SK-N-SH treated with all-trans-retinoic acid at 6 μM for 48 hours (cell line): ENCODE measurements at regions not wholly inside any gene's neighbourhood (a gene's known extent, or its start where the extent isn't known, plus 50 kb on each side); places are given as distances from the start of the nearest gene placed in this dataset.

Experiments
- ATAC-seq: fragments of 200-7000 bp; cut with Tn5 transposase; 3 replicates; pipeline ENCODE4 v1.9.1; 2020; ENCODE audit warnings: mild to moderate bottlenecking, moderate library complexity
- ARNTL ChIP-seq: fragments of 450-650 bp; formaldehyde crosslinking; IDR thresholded peaks from 2 replicates; pipeline ENCODE4 v1.5.0; 2020; ENCODE audit warnings: low read depth, mild to moderate bottlenecking, moderate library complexity, borderline replicate concordance
- BACH2 ChIP-seq: fragments of 250-450 bp; sonication (Bioruptor Pico); IDR thresholded peaks from 2 replicates; pipeline ENCODE4 v1.9.0; 2021; ENCODE audit warnings: mild to moderate bottlenecking, borderline replicate concordance
- CSDC2 ChIP-seq: fragments of 250-450 bp; sonication (Bioruptor Pico); IDR thresholded peaks from 2 replicates; pipeline ENCODE4 v1.5.0; 2020; ENCODE audit warnings: mild to moderate bottlenecking, moderate library complexity
- GLIS3 ChIP-seq: fragments of 250-450 bp; sonication (Bioruptor Pico); IDR thresholded peaks from 2 replicates; pipeline ENCODE4 v1.5.0; 2020; ENCODE audit warnings: mild to moderate bottlenecking, moderate library complexity
- ISL1 ChIP-seq: fragments of 250-450 bp; sonication (Bioruptor Pico); IDR thresholded peaks from 2 replicates; pipeline ENCODE4 v2.1.2; 2022; ENCODE audit warnings: mild to moderate bottlenecking, moderate library complexity
- OSR1 ChIP-seq: fragments of 250-450 bp; sonication (Bioruptor Pico); IDR thresholded peaks from 2 replicates; pipeline ENCODE4 v1.8.0; 2022; ENCODE audit warnings: moderate library complexity, mild to moderate bottlenecking, inconsistent platforms
- PATZ1 ChIP-seq: fragments of 250-450 bp; sonication (Bioruptor Pico); IDR thresholded peaks from 2 replicates; pipeline ENCODE4 v1.8.0; 2020; ENCODE audit warnings: mild to moderate bottlenecking, moderate library complexity, borderline replicate concordance
- PPARA ChIP-seq: fragments of 250-450 bp; sonication (Bioruptor Pico); IDR thresholded peaks from 2 replicates; pipeline ENCODE4 v1.5.0; 2020; ENCODE audit warnings: mild to moderate bottlenecking, borderline replicate concordance
- RARB ChIP-seq: fragments of 250-450 bp; sonication (Bioruptor Pico); IDR thresholded peaks from 2 replicates; pipeline ENCODE4 v1.8.0; 2021; ENCODE audit warnings: mild to moderate bottlenecking, moderate library complexity
- SNAI2 ChIP-seq: fragments of 250-450 bp; sonication (Bioruptor Pico); IDR thresholded peaks from 2 replicates; pipeline ENCODE4 v1.5.0; 2020; ENCODE audit warnings: mild to moderate bottlenecking, moderate library complexity
- TCF4 ChIP-seq: fragments of 250-450 bp; sonication (Bioruptor Pico); IDR thresholded peaks from 2 replicates; pipeline ENCODE4 v1.8.0; 2021; ENCODE audit warnings: mild to moderate bottlenecking, moderate library complexity, borderline replicate concordance
- TOX ChIP-seq: fragments of 250-450 bp; sonication (Bioruptor Pico); IDR thresholded peaks from 2 replicates; pipeline ENCODE4 v1.8.0; 2021; ENCODE audit warnings: mild to moderate bottlenecking, moderate library complexity, borderline replicate concordance
- ZC3H10 ChIP-seq: fragments of 250-450 bp; sonication (Bioruptor Pico); IDR thresholded peaks from 2 replicates; pipeline ENCODE4 v1.5.1; 2021; ENCODE audit warnings: mild to moderate bottlenecking, moderate library complexity
- ZFP3 ChIP-seq: fragments of 250-450 bp; sonication (Bioruptor Pico); IDR thresholded peaks from 2 replicates; pipeline ENCODE4 v1.5.0; 2020; ENCODE audit warnings: mild to moderate bottlenecking, moderate library complexity
- ZFP30 ChIP-seq: fragments of 450-650 bp; formaldehyde crosslinking; IDR thresholded peaks from 2 replicates; pipeline ENCODE4 v1.5.0; 2022; ENCODE audit warnings: mild to moderate bottlenecking, moderate library complexity
- ZNF565 ChIP-seq: fragments of 450-650 bp; formaldehyde crosslinking; conservative IDR thresholded peaks from 2 replicates; pipeline ENCODE4 v1.5.0; 2020; ENCODE audit warnings: low read depth, mild to moderate bottlenecking, moderate library complexity
- ZNF70 ChIP-seq: fragments of 450-650 bp; formaldehyde crosslinking; IDR thresholded peaks from 2 replicates; pipeline ENCODE4 v1.5.0; 2020; ENCODE audit warnings: mild to moderate bottlenecking, moderate library complexity
- ZNF8 ChIP-seq: fragments of 450-650 bp; formaldehyde crosslinking; IDR thresholded peaks from 2 replicates; pipeline ENCODE4 v1.5.0; 2020; ENCODE audit warnings: mild to moderate bottlenecking, moderate library complexity
- TF ChIP-seq, protein P1 (sequence below): fragments of 250-450 bp; sonication (Bioruptor Pico); IDR thresholded peaks from 2 replicates; pipeline ENCODE4 v1.8.0; 2021; ENCODE audit warnings: low read depth, mild to moderate bottlenecking, moderate library complexity, borderline replicate concordance
- TF ChIP-seq, protein P2 (sequence below): fragments of 250-450 bp; sonication (Bioruptor Pico); IDR thresholded peaks from 2 replicates; pipeline ENCODE4 v1.5.0; 2020; ENCODE audit warnings: mild to moderate bottlenecking, moderate library complexity
- TF ChIP-seq, protein P3 (sequence below): fragments of 250-450 bp; sonication (Bioruptor Pico); IDR thresholded peaks from 2 replicates; pipeline ENCODE4 v1.5.1; 2020; ENCODE audit warnings: low read depth, mild to moderate bottlenecking, moderate library complexity

DNA sequence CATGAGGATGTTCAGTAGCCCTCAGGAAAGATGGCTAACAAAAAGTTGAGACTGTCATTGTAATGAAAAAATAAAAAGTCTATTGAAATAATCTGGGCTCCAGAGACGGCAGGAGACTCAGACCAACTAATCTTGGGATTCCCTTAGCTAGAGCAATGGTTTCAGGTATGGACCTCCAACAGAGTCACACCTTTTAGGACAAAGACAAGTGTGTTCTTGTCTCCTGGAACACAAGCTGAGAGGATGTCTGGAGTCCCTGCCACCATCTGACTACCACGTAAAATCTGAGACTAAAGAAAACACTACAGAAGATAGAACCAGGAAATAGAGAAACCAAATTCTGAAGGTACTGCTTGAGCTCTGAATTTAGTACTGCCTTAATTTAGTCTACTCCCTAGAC is 103.3 kb upstream of the RBBP8 start (continued):
- TF ChIP-seq PPARA (CRISPR knock-in tag), result no peak

GRCh38 chr18:22830511-22830910 is 102.6 kb upstream of the RBBP8 start:
- ATAC-seq, result no peak
- TF ChIP-seq OSR1, result no peak
- TF ChIP-seq ARNTL, result no peak
- TF ChIP-seq ZNF70 (CRISPR knock-in tag), result no peak
- TF ChIP-seq ZNF565, result no peak
- no peak for TF ChIP-seq RARB (CRISPR knock-in tag)

DNA sequence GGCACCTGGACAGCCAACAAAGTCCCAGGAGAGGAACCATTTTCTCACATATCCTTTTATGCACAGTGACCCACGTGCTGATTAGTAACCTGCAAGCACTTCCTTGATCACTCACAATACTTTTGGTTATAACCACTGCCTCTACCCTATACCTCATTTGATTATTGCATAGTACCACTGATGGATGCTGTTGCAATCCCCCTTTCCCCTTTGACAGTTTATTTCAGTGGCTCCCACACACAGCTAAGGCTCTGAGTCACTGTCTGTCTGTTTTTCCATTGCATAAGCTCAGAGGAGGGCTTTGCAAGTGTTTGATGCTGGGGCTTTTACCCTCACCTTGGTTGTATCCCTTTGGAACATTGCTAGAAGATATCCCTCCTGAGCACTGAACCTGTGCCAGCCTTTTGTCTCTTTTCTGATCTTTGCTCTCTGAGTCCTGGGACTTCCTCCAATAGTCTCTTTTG is 101.7 kb upstream of the RBBP8 start:
- TF ChIP-seq, protein P1, sequence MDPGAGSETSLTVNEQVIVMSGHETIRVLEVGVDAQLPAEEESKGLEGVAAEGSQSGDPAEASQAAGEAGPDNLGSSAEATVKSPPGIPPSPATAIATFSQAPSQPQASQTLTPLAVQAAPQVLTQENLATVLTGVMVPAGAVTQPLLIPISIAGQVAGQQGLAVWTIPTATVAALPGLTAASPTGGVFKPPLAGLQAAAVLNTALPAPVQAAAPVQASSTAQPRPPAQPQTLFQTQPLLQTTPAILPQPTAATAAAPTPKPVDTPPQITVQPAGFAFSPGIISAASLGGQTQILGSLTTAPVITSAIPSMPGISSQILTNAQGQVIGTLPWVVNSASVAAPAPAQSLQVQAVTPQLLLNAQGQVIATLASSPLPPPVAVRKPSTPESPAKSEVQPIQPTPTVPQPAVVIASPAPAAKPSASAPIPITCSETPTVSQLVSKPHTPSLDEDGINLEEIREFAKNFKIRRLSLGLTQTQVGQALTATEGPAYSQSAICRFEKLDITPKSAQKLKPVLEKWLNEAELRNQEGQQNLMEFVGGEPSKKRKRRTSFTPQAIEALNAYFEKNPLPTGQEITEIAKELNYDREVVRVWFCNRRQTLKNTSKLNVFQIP (CRISPR knock-in tag), result no peak
- no peak for TF ChIP-seq BACH2 (CRISPR knock-in tag)
- TF ChIP-seq, all 23 proteins: peak for 0
- no peak for ATAC-seq

DNA sequence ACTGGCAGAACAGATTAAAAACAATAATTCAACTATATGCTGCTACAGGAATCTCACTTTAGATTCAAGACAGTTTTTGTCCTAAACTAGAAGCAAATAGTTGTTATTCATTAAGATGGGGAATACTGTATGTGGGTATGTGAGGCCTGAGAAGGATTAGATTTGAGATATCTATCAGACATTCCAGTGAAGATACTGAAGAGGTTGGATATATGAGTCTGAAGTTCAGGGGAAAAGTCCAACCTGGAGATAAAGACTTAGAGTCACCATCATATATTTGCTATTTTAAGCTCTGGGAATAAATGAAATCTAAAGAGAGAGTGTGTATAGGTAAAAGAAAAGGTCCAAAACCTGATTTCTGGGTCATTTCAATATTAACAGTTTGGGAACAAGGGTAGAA is 96.2 kb upstream of the RBBP8 start:
- ATAC-seq, result no peak
- TF ChIP-seq RARB (CRISPR knock-in tag), result no peak
- no peak for TF ChIP-seq BACH2 (CRISPR knock-in tag)
- TF ChIP-seq ZNF8 (CRISPR knock-in tag), result no peak
- TF ChIP-seq TCF4, result no peak
- no peak for TF ChIP-seq PPARA (CRISPR knock-in tag)
- TF ChIP-seq ZNF565, result no peak
- TF ChIP-seq TOX (CRISPR knock-in tag), result no peak
- no peak for TF ChIP-seq ISL1 (CRISPR knock-in tag)

- no peak for ATAC-seq
- TF ChIP-seq ISL1 (CRISPR knock-in tag) (no peak), ZC3H10 (no peak), GLIS3 (no peak), ZFP30 (no peak), PATZ1 (CRISPR knock-in tag) (no peak), TOX (CRISPR knock-in tag) (no peak), RARB (CRISPR knock-in tag) (no peak), PPARA (CRISPR knock-in tag) (no peak), SNAI2 (CRISPR knock-in tag) (no peak)
- TF ChIP-seq, protein P1 (CRISPR knock-in tag), result no peak
These were observed 94.9 kb upstream of the RBBP8 start for GRCh38 chr18:22838221-22838620.

DNA sequence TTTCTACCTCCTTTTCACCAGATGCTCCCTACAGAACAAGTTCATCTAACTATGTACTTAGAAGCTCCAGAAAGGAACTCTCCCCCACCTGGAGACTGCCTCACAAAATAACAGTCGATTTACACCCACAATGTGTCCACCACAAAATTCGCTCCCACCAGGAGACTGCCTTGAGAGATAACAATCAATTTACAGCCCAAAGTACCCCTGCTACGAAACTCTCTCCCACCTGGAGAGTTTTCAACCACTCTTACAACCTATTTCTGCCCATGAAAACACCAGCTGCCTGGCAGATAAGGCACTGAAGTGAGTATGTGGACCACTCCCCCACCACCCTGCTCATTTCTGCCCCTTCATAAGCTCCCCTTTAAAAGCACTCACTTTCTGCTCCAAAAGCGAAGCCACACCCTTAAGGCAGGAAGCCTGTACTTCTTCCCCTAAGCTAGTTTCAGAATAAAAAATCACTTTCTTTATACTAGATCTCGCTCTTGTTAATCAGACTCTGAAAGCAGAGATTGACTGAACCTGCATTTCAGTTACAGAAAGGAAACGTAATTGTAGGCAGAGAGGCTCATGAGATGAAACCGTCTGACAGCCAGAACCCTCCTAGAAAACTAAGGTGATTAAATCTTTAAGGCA is 94.4 kb upstream of the RBBP8 start:
- no peak for ATAC-seq
- TF ChIP-seq ZC3H10 (no peak), ISL1 (CRISPR knock-in tag) (no peak)

DNA sequence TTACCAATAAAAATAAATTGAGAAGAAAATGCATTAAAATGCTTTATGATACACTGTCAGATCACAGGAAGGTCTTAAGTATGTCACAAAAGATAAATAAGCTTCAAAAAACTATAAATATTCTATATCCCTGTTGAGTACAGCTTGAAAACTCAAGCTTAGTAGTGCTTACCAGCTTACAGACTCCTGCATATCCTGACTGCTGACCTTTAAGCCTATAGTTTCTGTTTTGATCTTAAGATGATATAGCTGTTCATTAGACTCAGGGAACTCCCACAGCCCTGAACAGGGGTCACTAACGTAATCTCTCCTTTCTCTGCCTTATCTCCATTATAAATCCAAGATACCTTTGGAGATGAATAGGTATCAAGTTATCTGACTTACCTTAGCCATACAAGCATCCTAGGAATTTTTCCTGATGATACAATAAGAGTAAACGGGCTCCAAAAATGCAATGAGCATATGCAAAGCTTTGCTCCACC is 93.7 kb upstream of the RBBP8 start:
- TF ChIP-seq, protein P2, sequence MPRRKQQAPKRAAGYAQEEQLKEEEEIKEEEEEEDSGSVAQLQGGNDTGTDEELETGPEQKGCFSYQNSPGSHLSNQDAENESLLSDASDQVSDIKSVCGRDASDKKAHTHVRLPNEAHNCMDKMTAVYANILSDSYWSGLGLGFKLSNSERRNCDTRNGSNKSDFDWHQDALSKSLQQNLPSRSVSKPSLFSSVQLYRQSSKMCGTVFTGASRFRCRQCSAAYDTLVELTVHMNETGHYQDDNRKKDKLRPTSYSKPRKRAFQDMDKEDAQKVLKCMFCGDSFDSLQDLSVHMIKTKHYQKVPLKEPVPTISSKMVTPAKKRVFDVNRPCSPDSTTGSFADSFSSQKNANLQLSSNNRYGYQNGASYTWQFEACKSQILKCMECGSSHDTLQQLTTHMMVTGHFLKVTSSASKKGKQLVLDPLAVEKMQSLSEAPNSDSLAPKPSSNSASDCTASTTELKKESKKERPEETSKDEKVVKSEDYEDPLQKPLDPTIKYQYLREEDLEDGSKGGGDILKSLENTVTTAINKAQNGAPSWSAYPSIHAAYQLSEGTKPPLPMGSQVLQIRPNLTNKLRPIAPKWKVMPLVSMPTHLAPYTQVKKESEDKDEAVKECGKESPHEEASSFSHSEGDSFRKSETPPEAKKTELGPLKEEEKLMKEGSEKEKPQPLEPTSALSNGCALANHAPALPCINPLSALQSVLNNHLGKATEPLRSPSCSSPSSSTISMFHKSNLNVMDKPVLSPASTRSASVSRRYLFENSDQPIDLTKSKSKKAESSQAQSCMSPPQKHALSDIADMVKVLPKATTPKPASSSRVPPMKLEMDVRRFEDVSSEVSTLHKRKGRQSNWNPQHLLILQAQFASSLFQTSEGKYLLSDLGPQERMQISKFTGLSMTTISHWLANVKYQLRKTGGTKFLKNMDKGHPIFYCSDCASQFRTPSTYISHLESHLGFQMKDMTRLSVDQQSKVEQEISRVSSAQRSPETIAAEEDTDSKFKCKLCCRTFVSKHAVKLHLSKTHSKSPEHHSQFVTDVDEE (CRISPR knock-in tag), result no peak
- no peak for TF ChIP-seq CSDC2 (CRISPR knock-in tag)
- no peak for TF ChIP-seq BACH2 (CRISPR knock-in tag)
- TF ChIP-seq, protein P3, sequence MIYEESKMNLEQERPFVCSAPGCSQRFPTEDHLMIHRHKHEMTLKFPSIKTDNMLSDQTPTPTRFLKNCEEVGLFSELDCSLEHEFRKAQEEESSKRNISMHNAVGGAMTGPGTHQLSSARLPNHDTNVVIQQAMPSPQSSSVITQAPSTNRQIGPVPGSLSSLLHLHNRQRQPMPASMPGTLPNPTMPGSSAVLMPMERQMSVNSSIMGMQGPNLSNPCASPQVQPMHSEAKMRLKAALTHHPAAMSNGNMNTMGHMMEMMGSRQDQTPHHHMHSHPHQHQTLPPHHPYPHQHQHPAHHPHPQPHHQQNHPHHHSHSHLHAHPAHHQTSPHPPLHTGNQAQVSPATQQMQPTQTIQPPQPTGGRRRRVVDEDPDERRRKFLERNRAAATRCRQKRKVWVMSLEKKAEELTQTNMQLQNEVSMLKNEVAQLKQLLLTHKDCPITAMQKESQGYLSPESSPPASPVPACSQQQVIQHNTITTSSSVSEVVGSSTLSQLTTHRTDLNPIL (CRISPR knock-in tag), result no peak
- no peak for TF ChIP-seq GLIS3
- TF ChIP-seq PPARA (CRISPR knock-in tag), result no peak
- no peak for TF ChIP-seq ZFP3 (CRISPR knock-in tag)
- TF ChIP-seq ZNF70 (CRISPR knock-in tag), result no peak
- no peak for TF ChIP-seq SNAI2 (CRISPR knock-in tag)
- TF ChIP-seq, all 23 proteins: peak for 0
- ATAC-seq, result no peak
